Ovary (tissue), 7 donors: ENCODE measurements at regions not wholly inside any gene's neighbourhood (a gene's known extent, or its start where the extent isn't known, plus 50 kb on each side); places are given as distances from the start of the nearest gene placed in this dataset.

Experiments
- DNase-seq, 5 donors: peaks; one replicate each; pipeline ENCODE4 v3.0.0-alpha.2; 2019 to 2020
- H3K27ac ChIP-seq, 2 donors: fragments of 200-600 bp; one replicate each; pipeline versions ENCODE4 v1.5.1 to v1.8.0; 2019 to 2022
- H3K27me3 ChIP-seq: fragments of 200-600 bp; one replicate; pipeline ENCODE4 v1.8.0; 2022
- H3K36me3 ChIP-seq: fragments of 200-600 bp; sonication (generic); one replicate; pipeline ENCODE4 v1.5.1; 2019
- H3K4me1 ChIP-seq: one replicate; pipeline ENCODE4 v1.8.1; 2013; ENCODE audit warnings: mild to moderate bottlenecking, moderate library complexity; ENCODE audit not compliant: insufficient read depth
- H3K4me3 ChIP-seq: fragments of 200-600 bp; sonication (generic); one replicate; pipeline ENCODE4 v1.5.1; 2017
- H3K9me3 ChIP-seq, 2 donors: fragments of 200-600 bp in 1 of 2; sonication (generic) in 1 of 2; one replicate each; pipeline versions ENCODE4 v1.5.1 to v1.8.1; 2013 to 2019; ENCODE audit warnings: mild to moderate bottlenecking in 1 of 2, moderate library complexity in 1 of 2
- EP300 ChIP-seq: sonication (generic); formaldehyde crosslinking; IDR thresholded peaks from one replicate; pipeline ENCODE4 v1.6.1; 2017; ENCODE audit warnings: antibody characterized with exemption
- POLR2A ChIP-seq: fragments of 450-650 bp; IDR thresholded peaks from one replicate; pipeline ENCODE4 v1.6.1; 2017; ENCODE audit warnings: antibody characterized with exemption, mild to moderate bottlenecking, moderate library complexity
- WGBS, 3 donors: extraction: QIAGEN DNeasy Blood & Tissue Kit in 1 of 3; methylation state at CpG; one replicate each; pipeline versions ENCODE4 v1.1.5 to v1.1.7; 2013 to 2017; 5-methylcytosine and 5-hydroxymethylcytosine counted together
- intact Hi-C, 4 donors: fragments of 100-400 bp; cut with DNase I; formaldehyde crosslinking; loops; one replicate each; pipeline versions ENCODE4 v1.11.0 to v1.15.1; 2022 to 2023
- TF ChIP-seq, protein P1 (sequence below), 3 donors: fragments of 450-650 bp in 2 of 3; fragments of 200-600 bp in 1 of 3; IDR thresholded peaks; one replicate each; pipeline versions ENCODE4 v1.5.1 to v1.8.0; 2016 to 2022; ENCODE audit warnings: antibody characterized with exemption in 3 of 3, mild to moderate bottlenecking in 1 of 3
- donor health status: DM: no; HTN: no; CAD: no; lungs with moderate emphysema.
- donor health status: DM: no; HTN: no; CAD: no.
- donor health status: Bipolar disorder and iron deficiency.
- donor health status: DM: no; HTN: no; CAD: no.
- donor health status: DM: yes; HTN: yes; CAD: no.

DNA sequence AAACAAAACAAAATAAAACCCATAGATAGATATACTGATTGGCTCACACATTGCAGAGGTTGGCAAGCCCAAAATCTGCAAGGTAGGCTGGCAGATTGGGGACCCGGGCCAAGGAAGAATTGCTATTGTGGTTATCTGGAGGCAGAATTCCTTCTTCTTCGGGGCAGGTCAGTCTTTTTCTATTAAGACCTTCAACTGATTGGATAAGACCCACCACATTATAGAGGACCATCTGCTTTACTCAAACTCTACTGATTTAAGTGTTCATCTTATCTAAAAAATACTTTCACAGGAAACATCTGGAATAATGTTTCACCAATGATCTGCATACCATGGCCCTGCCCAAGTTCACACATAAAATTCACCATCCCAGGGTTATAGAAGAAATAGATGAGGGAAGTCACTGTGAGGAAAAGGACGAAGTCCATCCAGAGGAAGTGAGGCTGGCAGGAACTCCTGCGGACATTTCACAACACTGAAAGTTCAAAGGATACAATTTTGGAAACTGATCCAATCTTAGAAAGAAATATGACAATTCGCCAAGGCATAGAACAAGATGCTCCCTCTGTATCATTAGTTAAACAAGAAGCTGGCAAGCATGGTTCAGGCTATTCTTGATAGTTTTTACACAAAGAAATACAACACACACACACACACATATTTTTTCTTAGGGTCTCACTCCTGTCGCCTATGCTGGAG lies 127.6 kb upstream of the MED13L start:
- peak in 1 of 5 donors; percentile 52 for DNase-seq
- H3K27ac ChIP-seq: no peak overlapping the region
- TF ChIP-seq POLR2A: no peak
- TF ChIP-seq, protein P1, sequence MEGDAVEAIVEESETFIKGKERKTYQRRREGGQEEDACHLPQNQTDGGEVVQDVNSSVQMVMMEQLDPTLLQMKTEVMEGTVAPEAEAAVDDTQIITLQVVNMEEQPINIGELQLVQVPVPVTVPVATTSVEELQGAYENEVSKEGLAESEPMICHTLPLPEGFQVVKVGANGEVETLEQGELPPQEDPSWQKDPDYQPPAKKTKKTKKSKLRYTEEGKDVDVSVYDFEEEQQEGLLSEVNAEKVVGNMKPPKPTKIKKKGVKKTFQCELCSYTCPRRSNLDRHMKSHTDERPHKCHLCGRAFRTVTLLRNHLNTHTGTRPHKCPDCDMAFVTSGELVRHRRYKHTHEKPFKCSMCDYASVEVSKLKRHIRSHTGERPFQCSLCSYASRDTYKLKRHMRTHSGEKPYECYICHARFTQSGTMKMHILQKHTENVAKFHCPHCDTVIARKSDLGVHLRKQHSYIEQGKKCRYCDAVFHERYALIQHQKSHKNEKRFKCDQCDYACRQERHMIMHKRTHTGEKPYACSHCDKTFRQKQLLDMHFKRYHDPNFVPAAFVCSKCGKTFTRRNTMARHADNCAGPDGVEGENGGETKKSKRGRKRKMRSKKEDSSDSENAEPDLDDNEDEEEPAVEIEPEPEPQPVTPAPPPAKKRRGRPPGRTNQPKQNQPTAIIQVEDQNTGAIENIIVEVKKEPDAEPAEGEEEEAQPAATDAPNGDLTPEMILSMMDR (IDR thresholded peaks at IDR 0.05): no peak
- TF ChIP-seq EP300: no peak
- H3K4me3 ChIP-seq: no peak overlapping the region
- no peaks in the 10 kb centered on the region for H3K36me3 ChIP-seq
- peaks cover 2% of the 10 kb centered on the region for H3K4me1 ChIP-seq
- 48 to 56% (median 55%) methylated on average over 6 of the region's 6 CpGs for WGBS, 3 donors
- H3K9me3 ChIP-seq: no peaks in the 10 kb centered on the region
- intact Hi-C loops: no loop called here
- no peaks in the 10 kb centered on the region for H3K27me3 ChIP-seq

DNA sequence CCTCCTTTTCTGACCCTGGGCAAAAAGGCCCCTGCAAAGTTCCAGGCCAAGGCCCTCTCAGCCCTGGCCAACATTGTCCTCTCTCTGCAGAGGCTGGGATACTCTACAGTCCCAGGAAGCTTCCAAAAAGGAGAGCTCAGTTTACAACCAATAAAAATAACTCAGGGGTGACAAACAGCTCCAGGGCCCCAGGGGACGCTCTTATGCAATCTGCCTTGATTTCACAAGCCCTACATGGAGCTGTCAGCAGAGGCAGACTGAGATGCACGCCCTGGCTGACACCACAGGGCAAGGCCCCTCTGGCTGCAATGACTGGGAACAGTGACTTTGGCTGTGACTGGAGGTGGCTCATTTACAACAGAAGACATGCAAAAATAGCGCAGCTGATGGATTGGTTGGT lies 129.0 kb upstream of the MED13L start:
- H3K4me1 ChIP-seq: peaks cover 2% of the 10 kb centered on the region
- intact Hi-C loops: no loop called here
- no peak overlapping the region for H3K27ac ChIP-seq
- no peaks in the 10 kb centered on the region for H3K9me3 ChIP-seq
- TF ChIP-seq, protein P1 (IDR thresholded peaks at IDR 0.05): no peak
- TF ChIP-seq EP300: peak; percentile 38
- TF ChIP-seq POLR2A: no peak
- no peak overlapping the region for H3K4me3 ChIP-seq
- DNase-seq: peak in 4 of 5 donors; percentile 30 to 82 (median 43)
- no peaks in the 10 kb centered on the region for H3K36me3 ChIP-seq
- no peaks in the 10 kb centered on the region for H3K27me3 ChIP-seq
- 35 to 89% (median 82%) methylated on average over 3 of the region's 3 CpGs for WGBS, 3 donors

DNA sequence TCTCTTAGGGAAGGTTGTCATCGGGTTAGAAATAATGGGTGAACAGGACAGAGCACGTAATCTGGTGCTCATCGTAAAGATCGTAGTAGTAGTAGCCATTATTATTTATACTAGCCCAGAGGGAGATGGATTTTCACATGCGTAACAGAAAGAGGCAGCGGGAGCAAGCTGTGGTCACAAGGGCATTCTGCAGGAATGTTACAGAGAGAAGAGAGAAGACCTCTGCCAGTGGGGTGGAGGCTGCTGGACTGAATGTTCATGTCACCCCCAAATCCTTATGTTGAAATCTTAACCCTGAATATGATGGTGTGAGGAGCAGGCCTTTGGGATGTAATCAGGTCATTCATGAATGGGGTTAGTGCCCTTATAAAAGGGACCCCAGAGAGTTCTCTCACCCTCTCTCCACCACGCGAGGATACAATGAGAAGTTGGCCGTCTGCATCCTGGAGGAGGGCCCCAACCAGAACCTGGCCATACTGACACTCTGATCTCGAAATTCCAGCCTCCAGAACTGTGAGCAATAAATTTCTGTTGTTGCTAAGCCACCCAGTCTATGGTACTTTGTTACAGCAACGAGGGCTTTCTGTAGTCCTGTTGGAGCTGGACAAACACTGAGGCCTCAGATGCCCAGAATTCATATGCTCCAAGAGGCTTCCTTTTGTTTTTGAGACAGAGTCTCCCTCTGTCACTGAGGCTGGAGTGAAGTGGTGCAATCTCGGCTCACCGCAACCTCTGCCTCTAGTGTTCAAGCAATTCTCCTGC lies 131.2 kb upstream of the MED13L start:
- no peak for TF ChIP-seq POLR2A
- TF ChIP-seq, protein P1 (IDR thresholded peaks at IDR 0.05): no peak
- TF ChIP-seq EP300: no peak
- H3K4me1 ChIP-seq: peaks cover 2% of the 10 kb centered on the region
- H3K9me3 ChIP-seq: no peaks in the 10 kb centered on the region
- no peak for DNase-seq
- intact Hi-C loops: no loop called here
- H3K27me3 ChIP-seq: no peaks in the 10 kb centered on the region
- H3K27ac ChIP-seq: no peak overlapping the region
- H3K36me3 ChIP-seq: no peaks in the 10 kb centered on the region
- WGBS, 3 donors: 91 to 93% (median 93%) methylated on average over 13 of the region's 13 CpGs
- no peak overlapping the region for H3K4me3 ChIP-seq

DNA sequence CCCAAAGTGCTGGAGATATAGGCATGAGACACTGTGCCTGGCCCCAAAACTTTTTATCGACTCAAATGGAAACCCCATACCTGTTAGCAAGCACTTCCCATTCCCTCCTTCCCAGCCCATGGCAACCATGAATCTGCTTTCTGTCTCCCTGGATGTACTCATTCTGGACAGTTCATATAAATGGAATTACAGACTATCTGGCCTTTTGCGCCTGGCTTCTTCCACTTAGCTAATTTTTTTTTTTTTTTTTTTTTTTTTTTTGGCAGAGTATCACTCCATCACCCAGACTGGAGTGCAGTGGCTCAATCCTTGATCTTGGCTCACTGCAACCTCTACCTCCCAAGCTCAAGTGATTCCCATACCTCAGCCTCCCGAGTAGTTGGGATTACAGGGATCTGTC lies 134.5 kb upstream of the MED13L start:
- Histone ChIP-seq H3K36me3 (no peaks in the 10 kb centered on the region), H3K4me1 (peaks cover 2% of the 10 kb centered on the region), H3K27me3 (no peaks in the 10 kb centered on the region), H3K27ac (no peak overlapping the region), H3K4me3 (no peak overlapping the region), H3K9me3 (no peaks in the 10 kb centered on the region)
- DNase-seq: no peak
- TF ChIP-seq, protein P1 (IDR thresholded peaks at IDR 0.05): no peak
- no peak for TF ChIP-seq POLR2A
- no peak for TF ChIP-seq EP300
- WGBS, 3 donors: 80 to 96% (median 91%) methylated on average over 3 of the region's 3 CpGs
- intact Hi-C loops: no loop called here
